Hematopoietic multipotent progenitor cell (in vitro differentiated cells): ENCODE measurements at regions not wholly inside any gene's neighbourhood (a gene's known extent, or its start where the extent isn't known, plus 50 kb on each side); places are given as distances from the start of the nearest gene placed in this dataset.

Experiments used
- DNase-seq, 3 donors: peaks; one replicate each; pipeline ENCODE4 v3.0.0-alpha.2; 2011 to 2015; ENCODE audit warnings: low read depth in 2 of 3, low spot score in 2 of 3

DNA sequence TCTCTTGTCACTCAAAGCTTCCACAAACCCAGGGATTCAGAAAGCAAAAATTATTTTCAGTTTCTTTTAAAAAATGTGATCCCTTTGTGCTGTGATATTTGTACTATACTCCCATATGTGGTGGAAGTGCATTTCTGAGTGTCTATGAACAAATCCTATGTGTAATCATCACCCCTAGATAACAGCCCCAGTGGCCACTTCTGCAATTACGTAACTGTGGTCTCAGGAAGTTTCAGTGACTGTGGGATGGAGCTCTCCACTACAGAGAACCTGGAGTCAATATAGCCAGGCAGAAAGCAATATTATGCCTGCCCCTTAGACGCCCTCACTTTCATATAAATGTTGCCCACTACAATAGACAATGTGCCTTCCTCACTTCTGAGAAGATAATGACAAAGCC is 1101.7 kb upstream of the GHITM start:
- no peak for DNase-seq

DNA sequence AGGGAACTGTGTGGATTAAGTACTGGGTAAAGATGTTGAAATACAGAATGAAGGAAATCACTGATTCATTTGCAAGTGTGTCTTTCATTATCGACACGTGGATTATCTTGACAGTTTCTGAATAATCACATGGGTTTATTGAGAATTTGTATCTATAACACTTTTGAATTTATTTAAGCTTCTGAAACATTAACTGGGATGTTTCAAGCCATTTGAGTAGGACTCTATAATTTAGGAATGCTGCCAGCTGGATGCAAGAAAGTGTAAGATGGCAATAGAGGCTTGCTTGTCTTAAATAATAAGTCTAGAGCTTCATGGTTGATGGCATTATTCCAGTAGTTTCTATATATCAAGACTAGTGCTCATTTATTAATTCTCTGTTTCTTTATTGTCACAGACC is 1100.7 kb upstream of the GHITM start:
- DNase-seq: no peak

DNA sequence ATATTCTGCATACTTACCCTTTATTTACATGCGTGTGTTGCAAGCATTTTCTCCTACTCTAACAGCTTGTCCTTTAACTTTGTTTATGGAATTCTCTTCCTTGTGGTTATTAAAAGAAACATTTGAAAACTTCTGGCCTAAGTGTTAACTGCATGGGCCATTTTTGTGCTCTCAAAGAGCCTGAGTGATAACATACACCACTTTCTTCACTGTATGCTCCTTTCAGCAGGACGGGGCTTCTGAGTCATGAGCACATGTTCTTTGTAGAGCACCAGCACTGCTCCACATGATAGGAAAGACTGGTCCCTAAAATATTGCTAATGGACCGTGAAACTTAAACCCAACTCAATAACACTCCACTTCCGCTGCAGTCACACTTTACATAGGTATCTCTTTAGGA is 1093.6 kb upstream of the GHITM start:
- DNase-seq: no peak

GRCh38 chr10:83050815-83051214 is 1088.5 kb upstream of the GHITM start:
- no peak for DNase-seq

GRCh38 chr10:83062871-83063270 is 1076.4 kb upstream of the GHITM start:
- DNase-seq: no peak

DNA sequence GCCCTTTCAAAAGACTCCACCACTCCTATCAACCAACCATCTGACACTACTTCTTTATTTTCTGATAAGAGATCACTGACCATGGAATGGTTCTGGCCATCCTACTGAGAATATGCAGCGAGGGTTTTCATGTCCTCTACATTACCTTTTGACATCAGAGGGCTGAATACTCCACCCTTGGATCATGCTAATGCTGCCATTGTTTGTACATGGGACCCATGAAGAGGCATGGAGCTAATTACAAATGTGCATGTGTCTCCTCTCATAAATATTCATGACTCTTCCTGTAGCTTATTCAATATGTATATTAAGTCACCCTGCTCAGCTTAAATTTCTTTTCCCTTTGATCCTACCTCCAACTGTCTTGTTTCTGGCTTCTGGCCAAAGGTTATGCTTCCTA is 1065.8 kb upstream of the GHITM start:
- DNase-seq: no peak

GRCh38 chr10:83075016-83075814 is 1064.1 kb upstream of the GHITM start:
- no peak for DNase-seq

DNA sequence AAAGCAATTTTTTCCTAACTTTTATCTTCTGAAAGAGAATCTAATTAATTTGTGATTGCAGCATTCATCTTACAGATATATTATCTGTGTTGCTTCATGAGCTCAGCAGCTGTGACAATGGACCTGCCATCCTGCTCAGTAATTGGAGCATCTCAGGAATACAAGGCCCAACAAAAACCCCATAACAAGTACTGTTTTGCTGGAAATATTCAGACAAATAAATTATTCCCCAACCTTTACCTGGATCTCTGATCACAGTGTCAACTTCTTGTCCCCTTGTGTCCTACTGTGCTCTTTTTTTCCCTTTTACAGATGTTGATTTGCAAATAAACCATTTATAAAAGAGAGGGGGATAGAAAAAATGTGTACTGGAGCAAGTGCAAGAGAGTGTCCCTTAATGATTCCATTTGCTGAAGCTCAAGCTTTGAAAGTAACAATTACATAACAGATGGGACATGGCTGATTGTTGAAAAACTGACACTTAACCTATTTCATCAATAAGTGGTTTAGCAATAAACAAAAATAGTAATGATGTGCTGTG is 1063.4 kb upstream of the GHITM start:
- DNase-seq: no peak

DNA sequence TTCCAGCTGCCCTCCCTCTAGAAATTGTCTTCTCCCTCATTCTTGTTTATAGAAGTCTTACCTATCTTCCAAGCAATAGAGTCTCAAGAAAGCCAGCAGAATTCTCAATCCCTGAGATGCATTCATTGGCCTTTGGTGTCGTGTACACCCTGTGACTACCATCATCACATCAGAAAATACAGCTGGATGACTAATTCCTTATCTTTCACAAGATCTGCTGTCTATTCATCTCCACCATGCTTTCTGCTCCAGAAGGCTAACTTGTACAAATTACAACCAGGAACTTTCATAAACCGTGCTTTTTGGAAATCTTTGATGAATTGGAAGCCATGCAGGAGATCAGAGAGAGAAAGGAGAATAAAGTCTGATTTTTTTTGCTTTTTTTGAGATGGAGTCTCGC is 1062.9 kb upstream of the GHITM start:
- no peak for DNase-seq

- DNase-seq: no peak
Measured at GRCh38 chr10:83078160-83078559, 1061.1 kb upstream of the GHITM start.

DNA sequence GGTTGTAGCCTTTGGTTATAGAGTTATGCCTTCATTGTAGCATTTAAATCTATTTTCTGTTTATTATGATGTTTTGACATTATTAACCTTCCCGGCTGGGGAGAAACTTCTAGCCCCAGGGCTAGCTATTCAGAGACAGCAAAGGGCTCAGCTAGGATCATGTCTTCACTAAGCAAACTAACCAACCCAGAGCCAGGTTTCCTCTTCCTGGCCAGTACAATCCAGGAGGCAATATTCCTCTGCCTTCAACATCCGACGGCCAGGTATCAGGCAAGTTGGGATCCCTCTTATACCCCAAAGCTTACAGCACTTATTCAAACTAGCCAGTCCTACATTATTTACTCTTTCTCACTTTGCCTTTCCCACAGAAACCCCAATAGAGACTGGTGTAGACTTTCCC is 1060.7 kb upstream of the GHITM start:
- DNase-seq: no peak

DNA sequence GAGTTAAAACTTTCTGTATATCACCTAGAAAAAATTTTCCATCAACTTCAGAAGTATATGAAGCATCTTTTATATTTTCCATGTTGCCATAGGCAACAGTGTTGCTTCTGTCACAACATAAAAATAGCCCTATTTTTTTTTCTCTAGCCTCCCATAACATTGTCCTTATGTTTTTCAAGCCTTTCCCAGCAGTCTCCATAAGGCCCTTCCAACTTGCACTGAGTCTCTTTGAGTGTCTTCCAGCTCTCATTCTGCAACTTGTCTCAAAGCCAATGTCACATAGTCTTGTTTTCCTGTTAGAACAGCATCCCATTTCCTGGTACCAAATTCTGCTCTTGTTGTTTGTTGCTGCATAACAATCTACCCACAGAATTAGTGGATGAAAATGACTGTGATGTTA is 1055.5 kb upstream of the GHITM start:
- no peak for DNase-seq

DNA sequence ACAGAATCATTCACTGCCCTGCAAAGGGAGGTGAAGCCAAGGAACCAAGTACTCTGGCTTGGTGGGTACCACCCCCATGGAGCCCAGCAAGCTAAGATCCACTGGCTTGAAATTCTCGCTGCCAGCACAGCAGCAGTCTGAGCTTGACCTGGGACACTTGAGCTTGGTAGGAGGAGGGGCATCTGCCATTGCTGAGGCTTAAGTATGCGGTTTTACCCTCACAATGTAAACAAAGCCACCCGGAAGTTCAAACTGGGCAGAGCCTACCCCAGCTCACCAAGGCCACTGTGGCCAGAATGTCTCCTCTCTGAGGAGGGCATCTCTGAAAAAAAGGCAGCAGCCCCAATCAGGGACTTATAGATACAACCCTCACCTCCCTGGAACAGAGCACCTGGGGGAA is 1050.0 kb upstream of the GHITM start:
- DNase-seq: no peak

DNA sequence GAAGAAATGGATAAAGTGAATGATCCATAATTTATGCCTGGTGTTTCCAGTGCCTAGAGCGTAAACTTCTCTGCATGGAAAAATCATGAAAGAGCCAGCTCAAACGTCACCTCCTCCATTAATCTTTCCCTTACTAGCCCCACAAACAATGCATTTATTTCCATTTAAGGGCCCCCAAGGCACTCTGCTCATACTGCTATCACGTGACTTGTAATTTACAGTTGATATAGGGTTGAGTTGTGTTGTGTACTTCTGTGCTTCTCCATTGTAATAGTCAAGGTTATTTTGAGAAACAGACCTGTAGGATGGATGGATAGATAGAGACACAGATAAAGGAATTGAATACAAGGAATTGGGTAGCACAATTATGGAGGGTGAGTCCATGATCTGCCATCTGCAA is 1034.7 kb upstream of the GHITM start:
- DNase-seq: no peak

- DNase-seq: no peak
Measured at GRCh38 chr10:83108565-83109333, 1030.6 kb upstream of the GHITM start.

- no peak for DNase-seq
Measured at GRCh38 chr10:83119346-83119745, 1020.0 kb upstream of the GHITM start.

GRCh38 chr10:83122336-83122735 is 1017.0 kb upstream of the GHITM start:
- no peak for DNase-seq

GRCh38 chr10:83127942-83128575 is 1011.2 kb upstream of the GHITM start:
- no peak for DNase-seq

DNA sequence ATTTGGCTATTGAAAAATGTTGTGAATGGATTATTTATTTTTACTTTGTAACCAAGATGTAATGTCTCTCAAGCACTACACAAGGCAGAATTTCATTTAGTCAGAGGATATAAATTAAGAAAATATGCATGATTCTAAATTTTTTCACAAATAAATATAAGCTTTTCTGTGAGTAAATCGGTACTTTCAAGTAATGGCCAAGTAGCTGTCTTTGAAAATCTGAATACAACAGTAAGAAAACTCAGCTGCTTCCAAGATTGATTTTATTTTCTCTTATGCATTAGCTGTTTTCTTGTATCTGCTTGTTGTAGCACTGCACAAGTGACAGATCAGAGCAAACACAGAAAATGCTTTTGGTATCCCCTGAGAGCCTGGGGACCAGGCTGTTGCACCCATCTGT is 998.5 kb upstream of the GHITM start:
- no peak for DNase-seq

DNA sequence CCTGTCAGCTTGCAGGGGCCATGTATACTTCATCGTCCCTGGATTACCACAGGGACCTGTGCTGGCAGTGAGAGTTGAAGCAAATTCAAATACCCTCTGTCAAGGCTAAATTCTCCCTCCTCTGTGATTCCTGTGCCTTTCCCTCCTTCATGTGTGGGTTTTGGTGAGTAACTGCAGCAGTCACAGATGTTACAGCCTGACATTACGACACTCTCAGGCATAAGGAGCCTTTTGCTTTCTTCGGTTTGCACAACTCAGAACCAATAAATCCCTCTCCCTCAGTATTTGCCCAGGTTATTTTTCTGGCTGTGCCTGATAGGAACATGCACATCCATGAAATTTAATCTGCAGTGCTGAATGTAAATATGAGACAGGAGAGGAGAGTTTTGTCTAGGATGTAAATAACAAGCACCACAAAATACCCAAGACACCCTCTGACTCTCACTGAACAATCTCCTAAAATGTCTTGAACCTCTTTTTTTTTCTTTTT is 997.2 kb upstream of the GHITM start:
- no peak for DNase-seq

DNA sequence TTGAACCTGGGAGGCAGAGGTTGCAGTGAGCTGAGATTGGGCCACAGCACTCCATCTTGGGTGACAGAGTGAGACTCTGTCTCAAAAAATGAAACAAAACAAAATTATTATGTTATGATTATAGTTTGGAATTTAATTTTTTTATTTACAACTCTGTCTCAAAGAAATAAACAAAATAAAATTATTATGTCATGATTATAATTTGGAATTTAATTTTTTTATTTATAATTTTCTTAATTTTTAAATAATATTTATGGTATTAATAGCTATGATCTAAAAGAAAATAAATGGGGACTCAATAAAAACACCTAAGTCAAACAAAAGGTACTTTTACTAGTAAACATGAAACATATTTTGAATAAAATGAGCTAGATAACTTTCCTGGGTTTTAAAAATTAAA is 994.8 kb upstream of the GHITM start:
- no peak for DNase-seq
